ENCODE measurements at regions not wholly inside any gene's neighbourhood (a gene's known extent, or its start where the extent isn't known, plus 50 kb on each side); places are given as distances from the start of the nearest gene placed in this dataset.

GRCh38 chr1:34270181-34270580 is 93.5 kb downstream of the C1orf94 start:
- DNase-seq (ENCODE audit: low read depth): no peak

- DNase-seq (ENCODE audit: low read depth): no peak
These were observed 95.4 kb downstream of the C1orf94 start for GRCh38 chr1:34272152-34272551.

GRCh38 chr1:34275150-34275549 is 98.4 kb downstream of the C1orf94 start:
- DNase-seq (ENCODE audit: low read depth): no peak

DNA sequence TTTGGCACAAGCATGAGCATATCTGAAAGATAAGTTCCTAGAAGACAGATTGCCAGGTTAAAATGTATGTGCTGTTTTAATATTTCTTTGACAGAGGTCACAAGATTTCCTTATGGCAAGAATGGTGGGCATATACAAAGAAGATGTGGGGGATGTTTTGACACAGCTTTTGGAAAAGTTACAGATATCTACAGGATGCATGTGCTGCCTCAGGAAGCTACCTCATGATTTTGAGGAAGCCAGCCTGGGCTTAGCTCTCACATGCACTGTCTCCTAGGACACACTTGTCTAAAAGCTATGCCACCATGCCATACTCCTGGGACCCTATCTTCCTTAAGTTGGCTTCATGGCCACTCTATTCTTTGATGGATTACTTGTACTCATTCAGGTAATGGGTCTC is 99.9 kb downstream of the C1orf94 start:
- DNase-seq (ENCODE audit: low read depth): no peak

DNA sequence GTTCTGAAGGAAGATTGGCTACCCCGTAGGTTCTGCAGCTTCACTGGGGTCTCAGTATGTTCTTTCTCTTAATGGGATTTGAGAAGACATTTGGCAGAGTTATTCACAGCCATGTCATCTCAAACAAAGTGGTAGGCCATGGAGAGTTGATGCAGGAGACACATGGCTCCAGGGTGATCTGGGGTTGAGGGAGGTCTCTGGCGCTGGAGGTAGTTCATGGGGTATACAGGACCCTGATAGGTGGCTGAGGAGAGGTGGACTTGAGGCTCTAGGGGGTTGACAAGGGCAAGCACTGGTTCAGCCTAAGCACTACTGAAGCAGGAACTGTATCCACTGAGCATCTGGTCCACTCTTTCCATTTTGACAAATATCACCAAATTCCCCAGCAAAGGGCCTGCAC is 100.4 kb downstream of the C1orf94 start:
- no peak for DNase-seq (ENCODE audit: low read depth)

DNA sequence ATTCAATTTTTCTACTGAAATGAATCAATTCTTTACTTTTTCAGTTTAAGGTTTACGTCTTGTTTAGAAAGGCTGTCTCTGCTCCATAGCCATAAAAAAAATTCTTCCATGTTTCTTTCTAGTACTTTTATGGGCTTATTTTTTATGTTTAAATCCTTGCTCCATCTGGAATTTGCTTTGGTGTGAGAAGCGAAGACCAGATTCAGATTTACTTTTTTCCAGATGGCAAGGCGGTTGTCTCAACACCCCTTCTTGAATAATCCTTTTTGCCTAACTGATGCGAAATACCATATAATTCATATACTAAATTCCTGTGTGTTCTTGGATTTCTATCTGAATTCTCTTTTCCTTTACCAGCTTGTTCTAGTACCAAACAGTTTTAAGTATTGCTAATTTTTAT is 101.5 kb downstream of the C1orf94 start:
- DNase-seq (ENCODE audit: low read depth): no peak

- no peak for DNase-seq (ENCODE audit: low read depth)
These were observed 103.3 kb downstream of the C1orf94 start for GRCh38 chr1:34279971-34280370.

- DNase-seq (ENCODE audit: low read depth): no peak
These were observed 103.8 kb downstream of the C1orf94 start for GRCh38 chr1:34280509-34280908.

GRCh38 chr1:34283142-34283541 is 106.4 kb downstream of the C1orf94 start:
- no peak for DNase-seq (ENCODE audit: low read depth)

- DNase-seq (ENCODE audit: low read depth): no peak
These were observed 109.8 kb downstream of the C1orf94 start for GRCh38 chr1:34286511-34286910.

- DNase-seq (ENCODE audit: low read depth): no peak
These were observed 114.1 kb downstream of the C1orf94 start for GRCh38 chr1:34290831-34291230.

DNA sequence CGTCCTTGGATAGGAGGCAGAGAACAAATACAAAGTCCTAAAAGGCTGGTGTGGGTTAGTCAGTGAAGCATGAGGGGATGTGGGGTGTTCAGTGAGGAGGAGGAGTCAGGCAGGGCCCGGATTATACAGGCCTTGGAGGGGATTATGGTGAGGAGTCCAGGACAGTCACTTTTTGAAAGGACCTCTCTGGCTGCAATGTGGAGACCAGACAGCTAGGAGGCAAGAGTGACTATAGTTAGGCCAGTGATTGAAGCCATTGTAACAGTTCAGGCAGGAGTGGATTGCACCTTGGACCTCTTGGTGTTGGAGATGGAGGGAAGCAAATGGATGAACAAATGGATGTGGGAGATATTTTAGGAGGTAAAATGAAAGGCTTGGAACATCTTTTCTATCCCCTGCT is 115.8 kb downstream of the C1orf94 start:
- DNase-seq (ENCODE audit: low read depth): no peak

- DNase-seq (ENCODE audit: low read depth): no peak
These were observed 119.4 kb downstream of the C1orf94 start for GRCh38 chr1:34296059-34296458.

DNA sequence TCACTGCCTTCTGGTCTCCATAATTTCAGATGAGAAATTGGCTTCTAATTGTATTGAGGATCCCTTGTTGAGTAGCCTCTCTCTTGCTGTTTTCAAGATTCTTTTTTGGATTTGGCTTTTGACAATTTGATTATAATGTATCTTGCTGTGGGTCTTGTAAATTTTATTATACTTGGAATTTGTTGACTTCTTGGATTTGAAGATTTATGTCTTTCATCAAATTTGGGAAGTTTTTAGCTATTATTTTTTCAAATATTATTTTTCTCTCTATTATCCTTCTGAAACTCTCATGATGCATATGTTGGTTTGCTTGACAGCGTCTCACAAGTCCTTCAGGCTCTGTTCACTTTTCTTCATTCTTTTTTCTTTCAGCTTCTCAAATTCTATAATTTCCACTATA is 126.1 kb downstream of the C1orf94 start:
- no peak for DNase-seq (ENCODE audit: low read depth)

GRCh38 chr1:34303218-34303617 is 126.5 kb downstream of the C1orf94 start:
- no peak for DNase-seq (ENCODE audit: low read depth)

GRCh38 chr1:34306568-34306967 is 129.9 kb downstream of the C1orf94 start:
- DNase-seq (ENCODE audit: low read depth): no peak

DNA sequence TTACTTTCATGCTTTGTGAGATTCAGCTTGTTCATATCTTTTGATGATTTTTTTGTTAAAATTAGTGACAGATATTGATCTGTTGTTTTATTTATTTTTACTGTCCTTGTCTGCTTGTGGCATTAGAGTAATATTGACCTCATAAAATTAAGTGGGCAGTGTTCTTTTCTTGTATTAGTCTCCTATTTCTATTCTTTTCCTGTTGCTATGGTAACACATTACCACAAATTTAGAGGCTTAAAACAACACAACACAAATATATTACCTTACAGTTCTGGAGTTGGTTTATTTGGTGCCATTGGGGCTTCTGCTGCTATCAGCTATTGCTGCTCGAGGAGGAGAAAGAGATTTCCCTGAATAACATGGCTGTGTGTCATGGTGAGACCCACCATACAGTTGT is 135.7 kb downstream of the C1orf94 start:
- no peak for DNase-seq (ENCODE audit: low read depth)

DNA sequence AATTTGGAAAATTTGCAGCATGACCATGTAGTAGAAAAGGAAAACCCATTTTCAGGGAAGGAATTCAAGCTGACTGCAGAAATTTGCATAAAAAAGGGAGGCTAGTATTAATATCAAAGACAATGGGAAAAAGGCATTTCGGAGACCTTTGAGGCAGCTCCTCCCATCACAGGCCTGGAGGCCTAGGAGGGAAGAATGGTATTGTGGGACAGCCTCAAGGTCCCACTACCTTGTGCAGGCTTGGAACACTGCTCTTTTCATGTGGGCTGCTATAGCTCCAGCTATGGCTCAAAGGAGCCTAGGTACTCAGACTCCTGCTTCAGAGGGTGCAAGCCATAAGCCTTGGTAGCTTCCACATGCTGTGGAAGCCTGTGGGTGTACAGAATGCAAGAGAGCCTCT is 139.3 kb downstream of the C1orf94 start:
- DNase-seq (ENCODE audit: low read depth): no peak

DNA sequence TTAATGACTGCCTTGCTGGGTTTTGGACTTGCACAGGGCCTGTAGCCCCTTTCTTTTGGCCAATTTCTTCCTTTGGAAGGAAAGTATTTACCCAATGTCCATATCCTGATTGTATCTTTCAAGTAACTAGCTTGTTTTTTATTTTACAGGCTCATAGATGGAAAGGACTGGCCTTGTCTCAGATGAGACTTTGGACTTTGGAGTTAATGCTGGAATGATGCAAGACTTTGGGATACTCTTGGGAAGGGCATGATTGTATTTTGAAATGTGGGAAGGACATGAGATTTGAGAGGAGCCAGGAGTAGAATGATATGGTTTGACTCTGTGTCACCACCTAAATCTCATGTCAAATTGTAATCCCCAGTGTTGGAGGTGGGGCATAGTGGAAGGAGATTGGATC is 140.1 kb downstream of the C1orf94 start:
- DNase-seq (ENCODE audit: low read depth): no peak

GRCh38 chr1:34319218-34319617 is 142.5 kb downstream of the C1orf94 start:
- DNase-seq (ENCODE audit: low read depth): no peak

DNA sequence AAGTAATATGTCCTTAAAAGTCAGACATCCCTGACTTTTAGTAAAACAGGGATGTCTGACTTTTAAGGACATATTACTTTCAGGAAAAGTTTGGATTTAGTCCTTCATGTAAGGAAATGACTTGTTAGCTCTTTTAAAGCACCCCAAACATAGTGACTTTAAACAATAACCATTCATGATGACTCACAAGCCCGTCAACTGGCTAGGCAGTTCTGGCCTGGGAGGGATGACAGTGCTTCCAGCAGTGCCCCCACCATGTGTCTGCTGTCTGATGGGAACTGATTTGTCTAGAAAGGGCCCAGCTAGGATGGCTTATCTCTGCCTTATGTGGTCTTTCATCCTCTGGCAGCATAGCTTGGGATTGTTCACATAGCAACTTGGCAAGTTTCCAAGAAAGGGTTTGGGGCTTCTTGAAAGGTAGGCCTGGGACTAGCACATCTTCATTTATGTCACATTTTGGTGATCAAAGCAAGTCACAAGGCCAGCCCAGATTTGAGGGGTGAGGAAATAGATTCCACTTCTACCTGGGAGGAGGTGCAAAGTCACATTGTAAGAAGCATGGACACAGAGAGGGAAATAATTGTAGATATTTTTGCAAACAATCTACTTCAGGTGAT is 143.5 kb downstream of the C1orf94 start:
- DNase-seq (ENCODE audit: low read depth): no peak

DNA sequence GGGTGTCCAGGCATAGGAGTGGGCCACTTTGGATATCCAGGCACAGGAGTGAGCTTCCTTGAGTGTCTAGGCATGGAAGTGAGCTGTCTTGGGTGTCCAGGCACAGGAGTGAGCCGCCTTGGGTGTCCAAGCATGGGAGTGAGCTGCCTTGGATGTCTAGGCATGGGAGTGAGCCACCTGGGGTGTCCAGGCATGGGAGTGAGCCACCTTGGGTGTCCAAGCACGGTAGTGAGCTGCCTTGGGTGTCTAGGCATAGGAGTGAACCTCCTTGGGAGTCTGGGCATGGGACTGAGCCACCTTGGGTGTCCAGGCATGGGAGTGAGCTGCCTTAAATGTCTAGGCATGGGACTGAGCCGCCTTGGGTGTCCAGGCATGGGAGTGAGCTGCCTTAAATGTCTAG is 146.3 kb downstream of the C1orf94 start:
- no peak for DNase-seq (ENCODE audit: low read depth)

- DNase-seq (ENCODE audit: low read depth): no peak
These were observed 148.3 kb downstream of the C1orf94 start for GRCh38 chr1:34324879-34325440.

DNA sequence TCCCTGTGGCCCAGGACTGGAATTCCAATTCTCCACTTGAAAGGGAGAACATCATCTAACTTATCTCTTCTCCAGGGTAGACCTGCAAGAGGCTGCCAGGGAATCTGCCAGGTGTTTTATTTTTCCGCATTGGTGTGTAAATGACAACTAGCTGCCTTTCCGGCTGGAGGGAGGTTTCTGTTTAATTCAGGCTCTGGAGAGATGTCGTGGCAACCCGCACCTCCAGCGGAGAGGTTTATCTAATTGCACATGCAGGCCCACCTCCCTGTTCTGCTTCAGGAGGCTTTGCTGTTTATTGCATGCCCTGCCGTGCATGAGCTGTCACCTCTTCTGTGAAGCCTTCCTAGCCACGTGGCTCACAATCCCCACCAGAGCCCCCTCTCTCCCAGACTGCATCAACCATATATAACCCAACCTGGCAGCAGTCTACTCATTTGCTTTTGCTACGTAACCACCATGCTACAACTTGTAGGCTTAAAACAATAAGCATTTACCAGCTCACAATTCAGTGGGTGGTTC is 151.6 kb downstream of the C1orf94 start:
- no peak for DNase-seq (ENCODE audit: low read depth)

Data from GM04503 (cell line).